ENCODE measurements at regions not wholly inside any gene's neighbourhood (a gene's known extent, or its start where the extent isn't known, plus 50 kb on each side); places are given as distances from the start of the nearest gene placed in this dataset.

DNA sequence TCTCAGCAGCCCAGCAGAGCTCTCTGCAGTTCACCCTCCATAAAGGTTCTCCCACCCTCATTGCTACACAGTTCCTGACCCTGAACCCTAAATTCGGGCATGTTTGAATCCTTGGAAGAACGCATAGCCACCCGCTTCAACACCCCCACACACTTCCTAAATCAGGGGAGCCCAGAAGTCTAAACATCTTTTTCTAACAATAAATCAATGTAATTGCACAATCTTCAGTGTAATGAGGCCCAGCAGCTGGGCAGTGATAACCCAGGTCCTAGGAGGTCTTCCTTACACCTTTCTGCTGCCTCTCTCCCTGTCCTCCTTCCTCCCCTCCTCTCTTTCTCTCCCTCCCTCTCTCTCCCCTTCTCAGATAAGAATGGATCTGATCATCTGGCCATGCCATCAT, 88.0 kb downstream of the IRX2 start:
- Histone ChIP-seq H3K27ac (ENCODE audit: low read length) (no peak overlapping the region), H3K36me3 (ENCODE audit: insufficient read depth, low read length) (no peaks in the 10 kb centered on the region), H3K4me2 (ENCODE audit: low read length) (no peak overlapping the region), H2AFZ (ENCODE audit: low read depth, low read length) (no peak overlapping the region), H4K20me1 (ENCODE audit: insufficient read depth) (no peaks in the 10 kb centered on the region), H3K9me2 (ENCODE audit: insufficient read depth, low read length) (no peaks in the 10 kb centered on the region), H3K27me3 (ENCODE audit: insufficient read depth, low read depth, low read length) (no peaks in the 10 kb centered on the region), H3K79me2 (replicated peaks; ENCODE audit: insufficient read depth, low read length) (no peaks in the 10 kb centered on the region), H3F3A (ENCODE audit: insufficient read depth, low read length, poor library complexity, severe bottlenecking) (no peaks in the 10 kb centered on the region), H3K9me3 (ENCODE audit: low read length) (no peaks in the 10 kb centered on the region), H3K9ac (ENCODE audit: low read length) (no peak overlapping the region), H3K4me3 (ENCODE audit: low read length) (no peak overlapping the region)
- no peak for TF ChIP-seq SMC3 (conservative IDR thresholded peaks at IDR 0.05; ENCODE audit: poor library complexity)
- no peak for TF ChIP-seq EP300 (conservative IDR thresholded peaks at IDR 0.05; ENCODE audit: poor library complexity, severe bottlenecking)
- no peak for TF ChIP-seq TAF1 (IDR thresholded peaks at IDR 0.05; ENCODE audit: low read depth)
- TF ChIP-seq POLR2AphosphoS5 (IDR thresholded peaks at IDR 0.05): no peak
- TF ChIP-seq, protein P1, sequence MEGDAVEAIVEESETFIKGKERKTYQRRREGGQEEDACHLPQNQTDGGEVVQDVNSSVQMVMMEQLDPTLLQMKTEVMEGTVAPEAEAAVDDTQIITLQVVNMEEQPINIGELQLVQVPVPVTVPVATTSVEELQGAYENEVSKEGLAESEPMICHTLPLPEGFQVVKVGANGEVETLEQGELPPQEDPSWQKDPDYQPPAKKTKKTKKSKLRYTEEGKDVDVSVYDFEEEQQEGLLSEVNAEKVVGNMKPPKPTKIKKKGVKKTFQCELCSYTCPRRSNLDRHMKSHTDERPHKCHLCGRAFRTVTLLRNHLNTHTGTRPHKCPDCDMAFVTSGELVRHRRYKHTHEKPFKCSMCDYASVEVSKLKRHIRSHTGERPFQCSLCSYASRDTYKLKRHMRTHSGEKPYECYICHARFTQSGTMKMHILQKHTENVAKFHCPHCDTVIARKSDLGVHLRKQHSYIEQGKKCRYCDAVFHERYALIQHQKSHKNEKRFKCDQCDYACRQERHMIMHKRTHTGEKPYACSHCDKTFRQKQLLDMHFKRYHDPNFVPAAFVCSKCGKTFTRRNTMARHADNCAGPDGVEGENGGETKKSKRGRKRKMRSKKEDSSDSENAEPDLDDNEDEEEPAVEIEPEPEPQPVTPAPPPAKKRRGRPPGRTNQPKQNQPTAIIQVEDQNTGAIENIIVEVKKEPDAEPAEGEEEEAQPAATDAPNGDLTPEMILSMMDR (IDR thresholded peaks at IDR 0.05; ENCODE audit: poor library complexity, severe bottlenecking): no peak
- TF ChIP-seq, protein P2, sequence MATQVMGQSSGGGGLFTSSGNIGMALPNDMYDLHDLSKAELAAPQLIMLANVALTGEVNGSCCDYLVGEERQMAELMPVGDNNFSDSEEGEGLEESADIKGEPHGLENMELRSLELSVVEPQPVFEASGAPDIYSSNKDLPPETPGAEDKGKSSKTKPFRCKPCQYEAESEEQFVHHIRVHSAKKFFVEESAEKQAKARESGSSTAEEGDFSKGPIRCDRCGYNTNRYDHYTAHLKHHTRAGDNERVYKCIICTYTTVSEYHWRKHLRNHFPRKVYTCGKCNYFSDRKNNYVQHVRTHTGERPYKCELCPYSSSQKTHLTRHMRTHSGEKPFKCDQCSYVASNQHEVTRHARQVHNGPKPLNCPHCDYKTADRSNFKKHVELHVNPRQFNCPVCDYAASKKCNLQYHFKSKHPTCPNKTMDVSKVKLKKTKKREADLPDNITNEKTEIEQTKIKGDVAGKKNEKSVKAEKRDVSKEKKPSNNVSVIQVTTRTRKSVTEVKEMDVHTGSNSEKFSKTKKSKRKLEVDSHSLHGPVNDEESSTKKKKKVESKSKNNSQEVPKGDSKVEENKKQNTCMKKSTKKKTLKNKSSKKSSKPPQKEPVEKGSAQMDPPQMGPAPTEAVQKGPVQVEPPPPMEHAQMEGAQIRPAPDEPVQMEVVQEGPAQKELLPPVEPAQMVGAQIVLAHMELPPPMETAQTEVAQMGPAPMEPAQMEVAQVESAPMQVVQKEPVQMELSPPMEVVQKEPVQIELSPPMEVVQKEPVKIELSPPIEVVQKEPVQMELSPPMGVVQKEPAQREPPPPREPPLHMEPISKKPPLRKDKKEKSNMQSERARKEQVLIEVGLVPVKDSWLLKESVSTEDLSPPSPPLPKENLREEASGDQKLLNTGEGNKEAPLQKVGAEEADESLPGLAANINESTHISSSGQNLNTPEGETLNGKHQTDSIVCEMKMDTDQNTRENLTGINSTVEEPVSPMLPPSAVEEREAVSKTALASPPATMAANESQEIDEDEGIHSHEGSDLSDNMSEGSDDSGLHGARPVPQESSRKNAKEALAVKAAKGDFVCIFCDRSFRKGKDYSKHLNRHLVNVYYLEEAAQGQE (IDR thresholded peaks at IDR 0.05; ENCODE audit: borderline replicate concordance): no peak
- TF ChIP-seq EZH2 (IDR thresholded peaks at IDR 0.05; ENCODE audit: borderline replicate concordance, insufficient read depth, low read length, poor library complexity, severe bottlenecking): no peak

DNA sequence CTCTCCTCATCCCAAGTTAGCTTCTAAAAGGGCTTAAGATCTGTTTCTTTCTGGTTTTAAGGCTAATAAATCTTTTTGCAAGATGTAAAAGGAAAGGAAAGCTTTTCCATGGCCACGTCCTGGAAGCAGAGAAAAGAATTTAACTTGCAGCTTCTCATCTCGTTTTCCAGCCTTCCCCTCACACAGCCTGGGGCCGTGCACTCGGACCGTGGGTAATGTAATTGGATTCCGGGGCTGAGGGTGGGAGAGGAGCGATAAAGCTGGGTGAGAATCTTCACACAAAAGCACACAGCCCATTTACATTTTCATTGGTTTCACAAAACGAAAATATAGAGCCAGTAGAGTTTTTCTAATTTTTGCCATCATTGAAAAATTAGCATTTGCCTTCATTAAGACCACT, 91.2 kb downstream of the IRX2 start:
- no peak overlapping the region for H3K27ac ChIP-seq (ENCODE audit: low read length)
- H3F3A ChIP-seq (ENCODE audit: insufficient read depth, low read length, poor library complexity, severe bottlenecking): no peaks in the 10 kb centered on the region
- H3K9ac ChIP-seq (ENCODE audit: low read length): no peak overlapping the region
- no peak overlapping the region for H3K4me2 ChIP-seq (ENCODE audit: low read length)
- TF ChIP-seq EP300 (conservative IDR thresholded peaks at IDR 0.05; ENCODE audit: poor library complexity, severe bottlenecking) (no peak), EZH2 (IDR thresholded peaks at IDR 0.05; ENCODE audit: borderline replicate concordance, insufficient read depth, low read length, poor library complexity, severe bottlenecking) (no peak), SMC3 (conservative IDR thresholded peaks at IDR 0.05; ENCODE audit: poor library complexity) (no peak), TAF1 (IDR thresholded peaks at IDR 0.05; ENCODE audit: low read depth) (no peak), RAD21 (conservative IDR thresholded peaks at IDR 0.05) (no peak)
- TF ChIP-seq, protein P2 (IDR thresholded peaks at IDR 0.05; ENCODE audit: borderline replicate concordance): no peak
- H3K27me3 ChIP-seq (ENCODE audit: insufficient read depth, low read depth, low read length): no peaks in the 10 kb centered on the region
- H3K9me2 ChIP-seq (ENCODE audit: insufficient read depth, low read length): no peaks in the 10 kb centered on the region
- H3K9me3 ChIP-seq (ENCODE audit: low read length): no peaks in the 10 kb centered on the region
- H4K20me1 ChIP-seq (ENCODE audit: insufficient read depth): no peaks in the 10 kb centered on the region
- no peak overlapping the region for H2AFZ ChIP-seq (ENCODE audit: low read depth, low read length)
- H3K4me3 ChIP-seq (ENCODE audit: low read length): no peak overlapping the region
- H3K36me3 ChIP-seq (ENCODE audit: insufficient read depth, low read length): no peaks in the 10 kb centered on the region
- H3K79me2 ChIP-seq (replicated peaks; ENCODE audit: insufficient read depth, low read length): no peaks in the 10 kb centered on the region

All from neural cell (in vitro differentiated cells).